Spleen (tissue), 11 donors: ENCODE measurements at regions not wholly inside any gene's neighbourhood (a gene's known extent, or its start where the extent isn't known, plus 50 kb on each side); places are given as distances from the start of the nearest gene placed in this dataset.
A peak's percentile ranks its signal among the peaks of the same experiment; 100 is the strongest.

Experiments used
- DNase-seq: peaks from one replicate; pipeline ENCODE4 v3.0.0-alpha.2; 2020
- H3K27ac ChIP-seq, 8 donors: fragments of 200-600 bp; sonication (generic) in 7 of 8; 1 replicate in 4 of 8; 2 replicates in 4 of 8; pipeline versions ENCODE4 v1.5.0 to v1.8.0; 2016 to 2021; ENCODE audit warnings: inconsistent platforms in 4 of 8, mild to moderate bottlenecking in 4 of 8, moderate library complexity in 1 of 8
- H3K27me3 ChIP-seq, 7 donors: fragments of 200-600 bp; sonication (generic) in 6 of 7; replicated peaks in 1 of 7; 1 replicate in 4 of 7; 2 replicates in 3 of 7; pipeline versions ENCODE4 v1.5.0 to v1.8.0; 2016 to 2021; ENCODE audit warnings: inconsistent platforms in 3 of 7, mild to moderate bottlenecking in 1 of 7
- H3K36me3 ChIP-seq, 6 donors: fragments of 200-600 bp; sonication (generic) in 5 of 6; 1 replicate in 4 of 6; 2 replicates in 2 of 6; pipeline versions ENCODE4 v1.5.0 to v1.8.0; 2016 to 2021; ENCODE audit warnings: inconsistent platforms in 2 of 6
- H3K4me1 ChIP-seq, 6 donors: fragments of 200-600 bp; sonication (generic) in 5 of 6; 1 replicate in 3 of 6; 2 replicates in 3 of 6; pipeline versions ENCODE4 v1.5.0 to v1.8.0; 2016 to 2021; ENCODE audit warnings: inconsistent platforms in 3 of 6
- H3K4me3 ChIP-seq, 8 donors: fragments of 200-600 bp; sonication (generic) in 7 of 8; 1 replicate in 4 of 8; 2 replicates in 4 of 8; pipeline versions ENCODE4 v1.5.0 to v1.8.0; 2016 to 2021; ENCODE audit warnings: inconsistent platforms in 4 of 8, mild to moderate bottlenecking in 4 of 8, moderate library complexity in 2 of 8
- H3K9me3 ChIP-seq, 8 donors: fragments of 200-600 bp; sonication (generic) in 7 of 8; 1 replicate in 4 of 8; 2 replicates in 4 of 8; pipeline versions ENCODE4 v1.5.0 to v1.8.0; 2016 to 2021; ENCODE audit warnings: inconsistent platforms in 4 of 8
- POLR2A ChIP-seq, 3 donors: fragments of 450-650 bp; IDR thresholded peaks; one replicate each; pipeline ENCODE4 v1.5.1; 2017; ENCODE audit warnings: antibody characterized with exemption in 3 of 3, mild to moderate bottlenecking in 1 of 3
- POLR2AphosphoS5 ChIP-seq, 3 donors: sonication (generic); formaldehyde crosslinking; IDR thresholded peaks; one replicate each; pipeline ENCODE4 v1.5.1; 2017; ENCODE audit warnings: antibody characterized with exemption in 3 of 3
- WGBS, 5 donors: extraction: QIAGEN DNeasy Blood & Tissue Kit in 3 of 5; methylation state at CpG; one replicate each; pipeline versions ENCODE4 v1.1.5 to v1.1.7; 2013 to 2018; 5-methylcytosine and 5-hydroxymethylcytosine counted together
- intact Hi-C: fragments of 100-400 bp; cut with DNase I; formaldehyde crosslinking; loops from one replicate; pipeline ENCODE4 v1.15.0; 2023; ENCODE audit warnings: low total_unique reads
- TF ChIP-seq, protein P1 (sequence below), 11 experiments: fragments of 200-600 bp in 7 of 11; fragments of 450-650 bp in 4 of 11; sonication (generic) in 4 of 11; IDR thresholded peaks in 8 of 11; conservative IDR thresholded peaks in 3 of 11; 1 replicate in 7 of 11; 2 replicates in 4 of 11; pipeline versions ENCODE4 v1.4.0 to v1.8.0; 2016 to 2021; ENCODE audit warnings: antibody characterized with exemption in 11 of 11, inconsistent platforms in 4 of 11, mild to moderate bottlenecking in 1 of 11
- donor health status: healthy with polysubstance abuse.
- donor health status: DM: no; HTN: no; CAD: no; lungs with moderate emphysema.
- donor health status: DM: no; HTN: no; CAD: no.
- donor health status: Bipolar disorder and iron deficiency.
- donor health status: healthy.
- donor health status: DM: no; HTN: no; CAD: no.
- donor health status: DM: yes; HTN: yes; CAD: no.

DNA sequence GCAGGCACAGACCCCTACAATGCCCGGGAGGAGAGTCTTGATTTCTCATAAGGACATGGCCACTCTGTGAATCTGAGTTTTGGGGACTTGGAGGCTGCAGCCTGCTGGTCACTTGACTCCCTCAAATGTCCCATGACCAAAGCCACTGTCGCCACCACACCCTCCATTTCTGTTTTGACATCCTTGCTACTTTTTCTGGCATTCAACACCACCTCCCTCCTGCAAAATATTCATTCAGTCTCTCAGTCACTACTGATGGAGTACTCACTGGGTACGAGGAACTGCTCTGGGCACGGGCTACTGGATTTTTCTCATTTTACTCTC, 208.6 kb upstream of the HAAO start:
- Histone ChIP-seq H3K9me3 (peaks cover 0 to 2% (median 0%) of the 10 kb centered on the region in 8 donors), H3K36me3 (no peaks in the 10 kb centered on the region), H3K4me1 (peaks cover 0 to 26% (median 2%) of the 10 kb centered on the region in 6 donors), H3K27me3 (peaks cover 0 to 2% (median 0%) of the 10 kb centered on the region in 7 donors), H3K4me3 (no peak overlapping the region), H3K27ac (no peak overlapping the region)
- intact Hi-C loops: no loop called here
- peak; percentile 51 for DNase-seq
- TF ChIP-seq POLR2AphosphoS5 (IDR thresholded peaks at IDR 0.05) (no peak), POLR2A (IDR thresholded peaks at IDR 0.05) (no peak)
- TF ChIP-seq, protein P1, sequence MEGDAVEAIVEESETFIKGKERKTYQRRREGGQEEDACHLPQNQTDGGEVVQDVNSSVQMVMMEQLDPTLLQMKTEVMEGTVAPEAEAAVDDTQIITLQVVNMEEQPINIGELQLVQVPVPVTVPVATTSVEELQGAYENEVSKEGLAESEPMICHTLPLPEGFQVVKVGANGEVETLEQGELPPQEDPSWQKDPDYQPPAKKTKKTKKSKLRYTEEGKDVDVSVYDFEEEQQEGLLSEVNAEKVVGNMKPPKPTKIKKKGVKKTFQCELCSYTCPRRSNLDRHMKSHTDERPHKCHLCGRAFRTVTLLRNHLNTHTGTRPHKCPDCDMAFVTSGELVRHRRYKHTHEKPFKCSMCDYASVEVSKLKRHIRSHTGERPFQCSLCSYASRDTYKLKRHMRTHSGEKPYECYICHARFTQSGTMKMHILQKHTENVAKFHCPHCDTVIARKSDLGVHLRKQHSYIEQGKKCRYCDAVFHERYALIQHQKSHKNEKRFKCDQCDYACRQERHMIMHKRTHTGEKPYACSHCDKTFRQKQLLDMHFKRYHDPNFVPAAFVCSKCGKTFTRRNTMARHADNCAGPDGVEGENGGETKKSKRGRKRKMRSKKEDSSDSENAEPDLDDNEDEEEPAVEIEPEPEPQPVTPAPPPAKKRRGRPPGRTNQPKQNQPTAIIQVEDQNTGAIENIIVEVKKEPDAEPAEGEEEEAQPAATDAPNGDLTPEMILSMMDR (IDR thresholded peaks at IDR 0.05 in 8 of 11, conservative IDR thresholded peaks at IDR 0.05 in 3 of 11): no peak
- 88 to 99% (median 93%) methylated on average over 3 to 4 of the region's 4 CpGs for WGBS, 5 donors

- intact Hi-C loops: no loop called here
- peaks cover 0 to 7% (median 0%) of the 10 kb centered on the region in 8 donors for H3K9me3 ChIP-seq
- 73 to 86% (median 83%) methylated on average over 13 to 24 of the region's 25 CpGs for WGBS, 5 donors
- H3K27me3 ChIP-seq: no peaks in the 10 kb centered on the region
- no peak overlapping the region for H3K4me3 ChIP-seq
- H3K36me3 ChIP-seq: no peaks in the 10 kb centered on the region
- DNase-seq: peak; percentile 53
- H3K4me1 ChIP-seq: peaks cover 0 to 21% (median 2%) of the 10 kb centered on the region in 6 donors
- H3K27ac ChIP-seq: no peak overlapping the region
- TF ChIP-seq POLR2AphosphoS5 (IDR thresholded peaks at IDR 0.05) (no peak), POLR2A (IDR thresholded peaks at IDR 0.05) (no peak)
- TF ChIP-seq, protein P1 (IDR thresholded peaks at IDR 0.05 in 8 of 11, conservative IDR thresholded peaks at IDR 0.05 in 3 of 11): no peak
Measured at GRCh38 chr2:43000242-43001054, 208.1 kb upstream of the HAAO start.

DNA sequence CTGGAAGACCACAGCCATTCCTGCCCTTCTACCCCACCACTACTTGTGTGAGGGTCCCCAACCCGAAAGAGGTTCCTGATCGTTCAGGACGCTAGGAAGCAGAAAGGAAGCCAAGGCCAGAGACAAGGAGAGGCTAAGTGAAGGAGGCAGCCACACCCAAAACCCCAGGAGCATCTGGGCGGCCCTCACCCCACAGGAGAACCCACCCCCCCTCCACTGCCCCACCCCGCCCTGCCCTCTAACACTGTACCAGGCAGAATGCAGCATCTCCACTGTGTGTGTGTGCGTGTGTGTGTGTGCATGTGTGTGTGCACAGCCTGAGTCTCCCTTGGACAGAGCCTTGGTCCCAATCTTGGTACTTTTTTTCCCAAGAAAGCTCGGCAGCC, 207.5 kb upstream of the HAAO start:
- Histone ChIP-seq H3K4me1 (peaks cover 0 to 15% (median 2%) of the 10 kb centered on the region in 6 donors), H3K4me3 (no peak overlapping the region), H3K27ac (no peak overlapping the region), H3K36me3 (no peaks in the 10 kb centered on the region), H3K9me3 (peaks cover 0 to 7% (median 0%) of the 10 kb centered on the region in 8 donors), H3K27me3 (no peaks in the 10 kb centered on the region)
- intact Hi-C loops: no loop called here
- TF ChIP-seq, protein P1 (IDR thresholded peaks at IDR 0.05 in 8 of 11, conservative IDR thresholded peaks at IDR 0.05 in 3 of 11): no peak
- TF ChIP-seq POLR2AphosphoS5 (IDR thresholded peaks at IDR 0.05): no peak
- TF ChIP-seq POLR2A (IDR thresholded peaks at IDR 0.05): no peak
- WGBS, 5 donors: 80 to 93% (median 83%) methylated on average over 5 to 7 of the region's 7 CpGs
- no peak for DNase-seq

DNA sequence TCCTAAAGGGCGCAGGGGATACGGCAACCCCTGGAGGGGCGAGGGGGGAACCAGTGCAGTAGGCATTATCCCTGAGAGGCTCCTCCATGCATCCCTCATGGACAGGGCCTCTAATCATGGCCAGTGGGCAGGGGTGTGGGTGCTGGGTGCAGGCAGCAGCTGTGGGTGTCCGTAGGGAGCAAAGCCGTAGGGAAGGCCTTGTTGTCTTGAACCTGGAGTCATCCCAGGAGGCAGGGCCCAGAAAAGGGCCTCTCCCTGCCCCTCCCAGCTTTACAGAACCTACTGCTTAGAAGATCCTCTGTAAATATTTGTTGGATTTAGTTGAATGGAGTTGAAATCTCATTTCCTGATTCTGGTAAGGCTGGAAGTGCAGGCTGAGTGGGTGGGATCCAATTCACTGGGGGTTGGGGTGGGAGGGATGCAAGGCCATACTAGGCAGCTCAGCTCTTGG, 207.0 kb upstream of the HAAO start:
- Histone ChIP-seq H3K36me3 (no peaks in the 10 kb centered on the region), H3K27ac (no peak overlapping the region), H3K4me3 (no peak overlapping the region), H3K27me3 (no peaks in the 10 kb centered on the region), H3K4me1 (peaks cover 0 to 10% (median 1%) of the 10 kb centered on the region in 6 donors), H3K9me3 (peaks cover 0 to 7% (median 0%) of the 10 kb centered on the region in 8 donors)
- TF ChIP-seq POLR2AphosphoS5 (IDR thresholded peaks at IDR 0.05) (no peak), POLR2A (IDR thresholded peaks at IDR 0.05) (no peak)
- TF ChIP-seq, protein P1 (IDR thresholded peaks at IDR 0.05 in 8 of 11, conservative IDR thresholded peaks at IDR 0.05 in 3 of 11): no peak
- DNase-seq: peak; percentile 40
- WGBS, 5 donors: 76 to 92% (median 82%) methylated on average over 5 of the region's 5 CpGs
- intact Hi-C loops: no loop called here
